HepG2 (cell line): ENCODE measurements at regions not wholly inside any gene's neighbourhood (a gene's known extent, or its start where the extent isn't known, plus 50 kb on each side); places are given as distances from the start of the nearest gene placed in this dataset.

Experiments
- ATF2 ChIP-seq: sonication (generic); formaldehyde crosslinking; IDR thresholded peaks from 2 replicates; pipeline ENCODE4 v1.4.0; 2020; ENCODE audit warnings: missing genetic modification reagents
- CHD4 ChIP-seq: fragments of 200-600 bp; sonication (generic); IDR thresholded peaks from 2 replicates; pipeline ENCODE4 v1.7.0; 2017; ENCODE audit warnings: mild to moderate bottlenecking, low read length, borderline replicate concordance
- CTCF ChIP-seq: sonication (generic); formaldehyde crosslinking; IDR thresholded peaks from 2 replicates; pipeline ENCODE4 v1.5.0; 2020; ENCODE audit warnings: mild to moderate bottlenecking, missing genetic modification reagents, moderate library complexity
- EZH2 ChIP-seq: conservative IDR thresholded peaks from 2 replicates; pipeline ENCODE4 v1.6.1; 2012; ENCODE audit warnings: mild to moderate bottlenecking, low read depth, low read length, moderate library complexity
- FOXC1 ChIP-seq: sonication (generic); formaldehyde crosslinking; IDR thresholded peaks from 2 replicates; pipeline ENCODE4 v1.8.0; 2022; ENCODE audit warnings: mild to moderate bottlenecking, missing genetic modification reagents, borderline replicate concordance
- MLXIP ChIP-seq: sonication (generic); formaldehyde crosslinking; IDR thresholded peaks from 2 replicates; pipeline ENCODE4 v1.9.0; 2021; ENCODE audit warnings: missing genetic modification reagents, borderline replicate concordance
- NKX3-1 ChIP-seq: sonication (generic); formaldehyde crosslinking; IDR thresholded peaks from 2 replicates; pipeline ENCODE4 v1.5.0; 2020; ENCODE audit warnings: missing genetic modification reagents
- POLR2AphosphoS2 ChIP-seq: IDR thresholded peaks from 2 replicates; pipeline ENCODE4 v1.6.1; 2011; ENCODE audit warnings: low read depth, low read length, improper control_type of control experiment
- ZBTB34 ChIP-seq: sonication (generic); formaldehyde crosslinking; IDR thresholded peaks from 2 replicates; pipeline ENCODE4 v1.8.0; 2022; ENCODE audit warnings: mild to moderate bottlenecking, missing genetic modification reagents
- ZNF121 ChIP-seq: sonication (generic); formaldehyde crosslinking; IDR thresholded peaks from 2 replicates; pipeline ENCODE4 v1.5.0; 2020; ENCODE audit warnings: mild to moderate bottlenecking, missing genetic modification reagents
- TF ChIP-seq, protein P1 (sequence below): IDR thresholded peaks from 2 replicates; pipeline ENCODE4 v1.6.1; 2016; ENCODE audit warnings: low read depth
- TF ChIP-seq, protein P2 (sequence below): IDR thresholded peaks from 2 replicates; pipeline ENCODE4 v1.6.1; 2012; ENCODE audit warnings: inconsistent platforms

- TF ChIP-seq ATF2 (CRISPR knock-in tag), result no peak
- TF ChIP-seq MLXIP, result no peak
- TF ChIP-seq, protein P1, sequence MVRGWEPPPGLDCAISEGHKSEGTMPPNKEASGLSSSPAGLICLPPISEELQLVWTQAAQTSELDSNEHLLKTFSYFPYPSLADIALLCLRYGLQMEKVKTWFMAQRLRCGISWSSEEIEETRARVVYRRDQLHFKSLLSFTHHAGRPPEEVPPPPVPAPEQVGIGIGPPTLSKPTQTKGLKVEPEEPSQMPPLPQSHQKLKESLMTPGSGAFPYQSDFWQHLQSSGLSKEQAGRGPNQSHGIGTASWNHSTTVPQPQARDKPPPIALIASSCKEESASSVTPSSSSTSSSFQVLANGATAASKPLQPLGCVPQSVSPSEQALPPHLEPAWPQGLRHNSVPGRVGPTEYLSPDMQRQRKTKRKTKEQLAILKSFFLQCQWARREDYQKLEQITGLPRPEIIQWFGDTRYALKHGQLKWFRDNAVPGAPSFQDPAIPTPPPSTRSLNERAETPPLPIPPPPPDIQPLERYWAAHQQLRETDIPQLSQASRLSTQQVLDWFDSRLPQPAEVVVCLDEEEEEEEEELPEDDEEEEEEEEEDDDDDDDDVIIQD (CRISPR knock-in tag), result no peak
- TF ChIP-seq NKX3-1 (CRISPR knock-in tag), result no peak
- TF ChIP-seq POLR2AphosphoS2, result no peak
- no peak for TF ChIP-seq EZH2
- no peak for TF ChIP-seq ZNF121
- TF ChIP-seq CHD4, result no peak
- no peak for TF ChIP-seq ZBTB34 (CRISPR knock-in tag)
- TF ChIP-seq, protein P2, sequence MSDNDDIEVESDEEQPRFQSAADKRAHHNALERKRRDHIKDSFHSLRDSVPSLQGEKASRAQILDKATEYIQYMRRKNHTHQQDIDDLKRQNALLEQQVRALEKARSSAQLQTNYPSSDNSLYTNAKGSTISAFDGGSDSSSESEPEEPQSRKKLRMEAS, result no peak
- TF ChIP-seq FOXC1 (CRISPR knock-in tag), result no peak
- no peak for TF ChIP-seq CTCF (CRISPR knock-in tag)
These were observed 189.9 kb upstream of the NWD2 start for GRCh38 chr4:37054531-37055077.
